Muscle of back (tissue), 3 donors: ENCODE measurements at regions not wholly inside any gene's neighbourhood (a gene's known extent, or its start where the extent isn't known, plus 50 kb on each side); places are given as distances from the start of the nearest gene placed in this dataset.
"Not testable (repeated sequence)": the region's sequence is repeated elsewhere in the genome, so short reads cannot be mapped to it uniquely, and the experiment has no call there.

Experiments used
- DNase-seq, 3 donors: peaks; one replicate each; pipeline versions ENCODE4 v3.0.0 to v3.0.0-alpha.2; 2013

DNA sequence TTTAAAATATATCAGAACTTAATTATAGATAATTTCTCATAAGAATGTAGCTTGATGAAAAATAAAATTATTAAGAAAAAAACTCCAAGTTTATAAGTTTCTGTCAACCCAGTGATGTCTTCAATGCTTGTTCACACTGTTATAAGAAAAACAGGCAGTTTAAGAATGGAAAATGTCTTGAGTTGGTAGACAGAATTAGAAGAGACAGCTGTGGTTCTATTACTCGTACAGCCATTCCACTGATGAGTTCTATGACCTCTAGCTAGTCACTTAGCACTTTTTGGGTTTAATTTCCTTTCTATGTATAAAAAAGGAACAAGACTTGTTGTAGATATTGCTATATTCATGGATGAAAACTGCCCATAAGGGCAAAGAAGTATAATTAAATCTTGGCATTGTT is 1013.1 kb upstream of the ATXN8OS start:
- DNase-seq, result no peak

DNA sequence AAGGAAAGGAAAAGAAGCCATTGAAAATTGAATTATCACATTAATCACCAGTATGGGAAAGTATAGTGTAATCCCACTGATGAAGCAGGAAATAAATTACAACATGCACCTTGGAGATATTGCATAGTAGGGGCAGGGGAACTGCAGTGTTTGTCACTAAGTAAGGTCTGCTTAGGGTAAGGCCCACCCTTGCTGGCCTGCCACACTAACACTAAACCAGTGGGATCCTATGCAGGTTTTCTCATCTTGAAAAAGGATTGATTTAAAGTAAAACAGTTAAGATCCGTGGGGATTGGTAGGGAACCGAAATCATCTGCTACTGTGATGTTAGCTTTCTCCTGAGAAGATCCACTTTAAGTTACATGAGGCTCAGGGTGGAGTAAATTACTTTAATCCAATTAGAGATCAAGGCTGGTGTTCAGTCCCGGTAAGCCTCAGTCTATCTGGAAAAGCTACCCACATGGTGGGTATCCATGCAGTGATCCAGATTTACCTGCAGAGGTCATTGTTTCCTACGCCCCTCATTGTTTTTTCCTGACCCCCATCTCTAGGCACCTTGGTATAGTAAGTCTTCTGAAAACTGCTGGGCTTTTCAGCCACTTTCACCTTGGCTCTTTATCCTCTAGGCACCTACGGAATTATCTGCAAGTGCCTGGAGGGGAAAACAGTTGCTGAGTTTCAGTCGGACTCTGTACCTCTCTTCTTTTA is 1014.9 kb upstream of the ATXN8OS start:
- DNase-seq, result no peak

DNA sequence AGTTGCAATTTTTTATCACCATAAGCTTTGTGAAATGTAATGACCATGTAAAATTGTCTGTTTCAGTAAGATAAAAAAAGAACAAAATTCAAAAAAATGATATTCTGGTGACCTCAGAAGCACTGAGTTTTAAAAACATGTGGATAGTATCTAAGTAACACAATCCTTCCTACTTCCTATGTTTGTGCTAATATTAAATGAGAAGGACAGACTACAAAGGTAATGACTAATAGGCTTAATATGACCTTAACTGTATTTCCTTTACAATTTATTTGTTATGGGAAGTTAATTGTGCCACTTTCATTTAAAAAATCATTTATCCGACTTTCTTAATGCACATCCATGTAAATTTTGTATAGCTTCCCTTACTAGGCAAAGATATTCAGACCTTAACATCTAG is 1030.4 kb upstream of the ATXN8OS start:
- no peak for DNase-seq

DNA sequence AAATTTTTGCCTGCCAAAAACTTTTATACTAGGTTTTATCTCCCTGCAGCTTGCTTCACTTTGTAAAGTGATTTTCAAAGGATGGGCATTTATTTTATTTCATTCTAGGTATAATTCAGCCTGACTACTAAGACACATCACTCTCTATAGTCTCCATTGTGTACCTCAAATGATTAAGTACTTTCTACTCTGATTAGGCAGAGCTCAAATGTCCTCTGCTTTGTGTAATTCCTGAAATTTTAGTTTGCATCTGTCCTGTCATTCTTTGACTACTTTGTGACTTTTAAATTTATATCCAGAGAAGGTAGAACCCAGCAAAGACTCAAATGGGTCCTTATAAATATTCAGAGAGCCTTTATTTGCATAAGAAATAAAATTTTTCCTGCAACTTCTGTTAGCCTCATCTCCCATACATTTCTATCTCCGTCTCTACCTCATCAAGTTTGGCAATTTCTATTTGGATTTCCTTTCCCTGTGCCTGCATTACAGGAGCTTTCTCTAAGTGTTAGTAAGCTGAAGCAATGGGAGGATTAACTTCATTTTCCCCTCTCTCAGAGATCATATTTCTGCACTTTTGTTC is 1038.0 kb upstream of the ATXN8OS start:
- DNase-seq, result peak in 1 of 3 donors; percentile 6

- no peak for DNase-seq
Measured at GRCh38 chr13:69050696-69051095, 1056.9 kb upstream of the ATXN8OS start.

GRCh38 chr13:69044629-69045028 is 1063.0 kb upstream of the ATXN8OS start:
- DNase-seq, result no peak

- DNase-seq, result no peak
Measured at GRCh38 chr13:69040898-69041297, 1066.7 kb upstream of the ATXN8OS start.

DNA sequence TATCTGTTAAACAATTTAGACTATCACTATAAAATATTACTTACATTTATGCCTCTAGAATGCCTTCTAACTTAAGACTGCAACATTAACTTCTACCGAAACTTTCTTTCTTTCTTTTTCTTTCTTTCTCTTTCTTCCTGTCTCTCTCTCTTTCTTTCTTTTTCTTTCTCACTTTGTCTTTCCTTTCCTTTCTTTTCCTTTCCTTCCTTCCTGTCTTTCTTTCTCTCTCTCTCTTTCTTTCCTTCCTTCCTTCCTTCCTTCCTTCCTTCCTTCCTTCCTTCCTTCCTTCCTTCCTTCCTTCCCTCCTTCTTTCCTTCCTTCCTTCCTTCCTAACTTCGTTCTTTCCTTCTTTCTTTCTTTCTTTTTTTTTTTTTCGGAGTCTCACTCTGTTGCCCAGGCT is 1071.9 kb upstream of the ATXN8OS start:
- no peak for DNase-seq

DNA sequence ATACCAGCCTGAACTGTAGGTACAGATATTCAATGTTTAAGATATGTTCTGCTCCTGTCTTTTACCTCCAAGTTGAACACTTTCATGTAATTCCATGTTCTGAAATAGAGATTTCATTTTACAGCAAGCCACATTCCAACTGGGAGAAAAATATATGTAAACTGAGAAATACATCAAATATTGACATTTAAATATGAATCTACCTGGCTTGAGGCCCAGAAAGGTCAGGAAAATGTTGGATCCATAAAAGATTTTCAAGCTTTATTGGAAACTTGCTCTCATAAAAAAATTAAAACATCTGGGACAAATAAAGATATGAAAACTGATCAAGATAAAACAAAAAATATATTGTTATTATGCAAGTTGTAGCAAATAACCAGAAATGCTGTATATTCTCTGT is 1078.7 kb upstream of the ATXN8OS start:
- DNase-seq, result peak in 2 of 3 donors; percentile 21 to 53

- DNase-seq, result no peak
Measured at GRCh38 chr13:69020120-69020519, 1087.5 kb upstream of the ATXN8OS start.

DNA sequence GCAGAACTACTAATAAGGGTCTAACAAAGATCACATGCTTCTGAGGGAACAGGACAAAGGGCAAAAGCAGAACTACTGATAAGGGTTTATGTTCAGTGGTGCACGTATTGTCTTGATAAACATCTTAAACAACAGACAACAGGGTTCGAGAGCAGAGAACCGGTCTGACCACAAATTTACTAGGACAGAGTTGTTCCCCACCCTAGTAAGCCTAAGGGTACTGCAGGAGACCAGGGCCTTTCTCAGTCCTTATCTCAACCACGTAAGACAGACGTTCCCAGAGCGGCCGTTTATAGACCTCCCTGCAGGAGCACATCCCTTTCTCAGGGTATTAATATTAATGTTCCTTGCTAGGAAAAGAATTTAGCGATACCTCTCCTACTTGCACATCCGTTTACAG is 1089.5 kb upstream of the ATXN8OS start:
- not testable (repeated sequence) for DNase-seq

- no peak for DNase-seq
Measured at GRCh38 chr13:69010789-69011188, 1096.8 kb upstream of the ATXN8OS start.

DNA sequence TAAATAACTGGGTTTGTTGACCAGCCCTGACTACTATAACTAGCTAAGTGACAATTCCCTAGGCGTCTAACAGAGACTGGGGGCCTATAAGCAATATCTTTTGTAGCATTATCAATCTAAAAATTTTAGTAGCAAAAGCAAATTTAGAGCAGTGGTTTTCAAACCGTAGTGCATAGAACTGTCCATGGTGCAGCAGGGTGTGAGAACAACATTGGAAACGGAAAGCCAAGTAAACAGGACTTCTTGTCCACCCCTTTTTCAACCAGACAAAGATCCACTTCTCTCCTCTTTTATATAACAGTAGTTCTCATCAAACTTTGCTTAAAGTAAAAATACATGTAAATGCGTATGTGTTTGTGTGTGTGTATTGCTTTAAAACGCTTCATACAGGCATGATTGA is 1099.1 kb upstream of the ATXN8OS start:
- no peak for DNase-seq

DNA sequence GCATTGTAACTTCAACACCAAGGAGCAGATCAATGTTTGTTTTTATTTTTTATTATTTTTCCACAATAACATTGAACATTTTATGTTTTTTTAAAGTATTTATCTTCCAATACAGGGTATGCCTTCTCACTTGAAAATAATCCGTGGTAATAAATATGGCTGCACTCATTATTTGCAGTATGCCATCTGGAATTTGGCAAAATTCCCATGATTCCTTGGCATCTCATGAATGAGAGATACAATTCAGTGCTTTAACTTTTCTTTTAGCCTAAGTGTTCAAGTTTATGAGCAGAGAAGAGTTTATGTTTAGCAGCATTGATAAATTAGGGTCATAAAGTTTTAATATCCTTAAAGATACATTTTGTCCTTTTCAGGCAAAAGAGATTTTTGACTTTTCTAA is 1109.6 kb upstream of the ATXN8OS start:
- DNase-seq, result no peak

DNA sequence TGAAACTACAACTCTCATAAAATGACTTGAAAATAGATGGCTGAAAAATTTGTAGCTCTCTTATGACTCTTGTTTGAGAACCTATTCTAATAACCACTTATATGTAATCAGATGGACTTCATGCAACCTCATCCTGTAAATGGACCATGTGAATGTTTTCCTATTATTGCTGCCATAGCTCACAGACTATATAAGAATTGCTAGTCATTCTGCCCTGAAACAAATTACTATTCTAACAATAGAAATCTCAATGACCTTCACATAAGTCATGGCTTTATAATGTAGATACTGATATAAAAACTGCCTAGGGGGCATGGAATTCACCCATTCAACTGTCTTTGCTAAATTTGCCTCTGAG is 1111.0 kb upstream of the ATXN8OS start:
- DNase-seq, result no peak

DNA sequence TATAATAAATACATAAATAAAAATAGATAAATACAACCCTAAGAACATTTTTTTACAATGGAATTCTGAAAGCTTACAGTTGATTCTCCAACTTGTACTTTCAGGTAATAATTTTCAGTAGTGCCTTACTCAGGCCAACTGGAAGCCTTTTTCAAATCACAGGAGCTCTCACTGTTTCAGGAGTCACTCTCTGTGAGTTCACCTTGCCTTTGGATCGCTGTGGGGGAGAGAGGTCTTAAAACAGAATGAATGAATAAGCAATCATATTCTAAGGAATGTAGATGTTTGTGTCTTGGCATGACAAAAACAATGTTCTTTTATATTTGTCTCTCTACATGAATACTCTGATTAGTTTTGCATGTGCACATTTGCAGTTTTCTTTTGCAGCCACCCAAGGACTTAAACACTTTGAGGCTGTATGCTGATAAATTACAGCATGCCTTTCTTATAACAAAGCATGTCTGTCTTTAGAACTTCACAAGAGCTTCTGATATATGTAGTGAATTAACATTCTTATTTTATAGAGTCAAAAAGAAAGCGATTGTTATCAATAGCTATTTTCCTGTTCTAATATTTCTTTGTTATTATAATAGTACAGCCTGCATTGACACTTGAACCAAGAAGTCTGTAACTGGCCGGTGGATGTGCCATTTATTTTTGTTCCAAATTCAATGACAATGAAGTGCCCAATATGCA is 1111.5 kb upstream of the ATXN8OS start:
- DNase-seq, result no peak

DNA sequence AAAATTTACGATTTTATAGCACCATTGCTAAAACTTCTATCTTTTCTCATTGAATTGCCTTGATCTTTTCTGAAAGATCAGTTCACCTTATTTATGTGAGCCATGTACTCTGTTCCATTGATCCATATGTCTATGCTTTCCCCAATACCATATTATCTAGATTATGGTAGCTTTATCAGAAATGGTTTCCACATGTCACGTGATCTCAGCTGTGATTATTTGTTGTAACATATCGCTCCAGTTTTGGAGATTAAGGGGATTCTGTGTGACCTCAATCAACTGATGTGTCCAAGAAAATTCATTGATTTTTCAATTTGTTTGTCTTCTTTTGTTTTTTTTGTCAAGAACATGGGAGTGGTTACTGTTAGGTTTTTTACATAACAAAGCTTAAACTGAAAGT is 1114.5 kb upstream of the ATXN8OS start:
- no peak for DNase-seq

DNA sequence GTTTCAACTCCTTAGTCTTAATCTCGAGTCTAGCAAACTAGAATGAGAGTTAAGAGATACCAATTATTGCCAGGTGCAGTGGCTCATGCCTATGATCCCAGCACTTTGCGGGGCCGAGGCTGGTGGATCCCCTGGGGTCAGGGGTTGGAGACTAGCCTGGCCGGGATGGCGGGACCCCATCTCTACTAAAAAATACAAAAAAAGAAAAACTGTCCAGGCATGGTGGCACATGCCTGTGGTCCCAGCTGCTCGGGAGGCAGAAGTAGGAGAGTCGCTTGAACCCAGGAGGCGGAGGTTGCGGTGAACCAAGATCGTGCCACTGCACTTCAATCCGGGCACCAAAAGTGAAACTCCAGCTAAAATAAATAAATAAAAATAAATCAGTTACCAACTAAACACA is 1119.5 kb upstream of the ATXN8OS start:
- DNase-seq, result no peak

GRCh38 chr13:68987585-68987984 is 1120.0 kb upstream of the ATXN8OS start:
- DNase-seq, result no peak

DNA sequence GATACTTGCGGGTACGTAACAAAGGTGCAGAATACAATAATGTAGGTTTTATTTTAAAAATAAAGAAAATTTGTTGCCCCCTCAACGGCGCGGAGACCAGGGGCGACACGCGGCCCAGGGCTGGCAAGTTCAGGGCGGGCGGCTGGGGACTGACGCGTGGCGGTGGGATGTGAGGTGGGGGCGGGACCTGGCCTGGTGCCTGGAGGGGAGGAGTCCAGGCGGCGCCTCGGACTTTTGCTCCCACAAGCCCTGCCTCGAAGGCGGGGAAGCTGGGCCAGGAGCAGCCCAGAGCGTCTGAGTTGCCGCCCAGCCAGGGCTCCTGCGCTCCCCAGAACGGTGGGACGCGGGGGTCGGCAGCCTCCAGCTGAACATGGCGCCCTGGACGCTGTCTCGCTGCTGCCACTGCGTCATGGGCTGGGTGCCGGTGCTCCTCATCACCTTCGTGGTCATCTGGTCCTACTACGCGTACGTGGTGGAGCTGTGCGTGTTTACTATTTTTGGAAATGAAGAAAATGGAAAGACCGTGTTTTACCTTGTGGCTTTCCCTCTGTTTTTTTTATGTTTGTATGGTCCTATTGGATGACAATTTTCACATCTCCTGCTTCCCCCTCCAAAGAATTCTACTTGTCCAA is 1122.8 kb upstream of the ATXN8OS start:
- DNase-seq, result no peak

DNA sequence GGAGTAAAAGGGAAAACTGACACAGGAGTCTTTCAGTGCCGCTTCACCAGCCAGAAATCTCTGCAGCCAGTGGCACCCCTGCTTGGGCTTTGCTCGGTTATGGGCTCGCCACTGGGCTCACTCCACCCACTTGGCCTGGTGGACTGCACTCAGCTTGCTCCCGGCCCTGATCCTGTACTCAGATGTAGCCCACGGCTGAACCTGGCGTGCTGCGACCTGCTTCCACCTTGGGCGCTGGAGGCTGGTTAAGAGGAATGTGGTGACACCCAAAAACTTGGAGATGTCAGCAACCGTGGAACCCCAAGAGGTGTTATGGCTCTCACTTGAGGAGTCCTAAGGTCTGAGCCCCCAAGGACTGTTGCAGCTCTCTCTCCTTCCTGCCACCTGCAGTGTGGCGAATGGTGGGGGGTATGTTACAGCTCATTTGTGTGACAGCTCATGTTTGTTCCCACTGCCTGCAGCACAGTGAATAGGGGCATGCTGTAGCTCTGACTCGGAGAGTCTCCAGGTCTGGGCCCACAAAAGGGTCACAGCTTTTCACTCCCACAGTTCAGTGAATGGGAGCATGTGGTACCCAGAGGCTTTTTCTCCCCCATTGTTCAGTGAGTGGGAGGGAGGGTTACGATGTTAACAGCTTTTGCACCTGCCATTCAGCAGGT is 1124.5 kb upstream of the ATXN8OS start:
- no peak for DNase-seq

DNA sequence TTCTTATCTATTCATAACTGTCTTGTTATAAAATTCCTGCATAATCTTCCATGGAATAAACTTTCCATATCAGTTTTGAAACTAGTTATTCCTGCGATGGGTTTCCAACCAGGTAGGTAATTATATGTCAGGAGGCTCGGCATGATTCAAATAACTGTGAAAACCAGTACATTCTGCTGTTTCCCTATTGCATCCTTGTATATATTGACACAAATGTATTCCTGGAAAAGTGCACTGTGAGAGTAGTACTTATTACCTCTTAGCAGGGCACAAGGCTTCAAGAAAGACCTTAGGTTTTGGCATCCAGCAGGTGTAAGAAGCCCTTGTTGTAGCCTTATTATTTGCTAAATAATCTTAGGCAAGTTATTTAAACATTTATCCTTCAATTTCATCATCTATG is 1131.3 kb upstream of the ATXN8OS start:
- DNase-seq, result no peak

DNA sequence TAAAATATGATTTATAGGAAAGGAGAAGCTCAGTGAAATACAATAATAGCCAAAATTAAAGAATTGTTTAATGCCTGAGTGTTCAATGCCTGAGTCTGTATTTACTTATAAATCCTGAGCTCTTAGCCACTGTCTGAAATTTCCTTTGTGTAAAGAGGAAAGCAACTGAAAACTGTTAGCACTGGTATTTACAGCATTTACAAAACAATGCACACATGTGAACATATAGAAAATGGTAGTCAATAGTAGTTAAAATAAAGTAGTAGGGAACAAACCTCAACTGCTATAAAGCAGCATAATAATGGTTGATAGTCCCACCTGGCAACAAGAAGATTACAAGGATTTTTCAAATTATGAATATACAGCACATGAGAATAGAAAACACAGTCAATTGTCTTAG is 1137.1 kb upstream of the ATXN8OS start:
- DNase-seq, result no peak
